ENCODE measurements at regions not wholly inside any gene's neighbourhood (a gene's known extent, or its start where the extent isn't known, plus 50 kb on each side); places are given as distances from the start of the nearest gene placed in this dataset.

DNA sequence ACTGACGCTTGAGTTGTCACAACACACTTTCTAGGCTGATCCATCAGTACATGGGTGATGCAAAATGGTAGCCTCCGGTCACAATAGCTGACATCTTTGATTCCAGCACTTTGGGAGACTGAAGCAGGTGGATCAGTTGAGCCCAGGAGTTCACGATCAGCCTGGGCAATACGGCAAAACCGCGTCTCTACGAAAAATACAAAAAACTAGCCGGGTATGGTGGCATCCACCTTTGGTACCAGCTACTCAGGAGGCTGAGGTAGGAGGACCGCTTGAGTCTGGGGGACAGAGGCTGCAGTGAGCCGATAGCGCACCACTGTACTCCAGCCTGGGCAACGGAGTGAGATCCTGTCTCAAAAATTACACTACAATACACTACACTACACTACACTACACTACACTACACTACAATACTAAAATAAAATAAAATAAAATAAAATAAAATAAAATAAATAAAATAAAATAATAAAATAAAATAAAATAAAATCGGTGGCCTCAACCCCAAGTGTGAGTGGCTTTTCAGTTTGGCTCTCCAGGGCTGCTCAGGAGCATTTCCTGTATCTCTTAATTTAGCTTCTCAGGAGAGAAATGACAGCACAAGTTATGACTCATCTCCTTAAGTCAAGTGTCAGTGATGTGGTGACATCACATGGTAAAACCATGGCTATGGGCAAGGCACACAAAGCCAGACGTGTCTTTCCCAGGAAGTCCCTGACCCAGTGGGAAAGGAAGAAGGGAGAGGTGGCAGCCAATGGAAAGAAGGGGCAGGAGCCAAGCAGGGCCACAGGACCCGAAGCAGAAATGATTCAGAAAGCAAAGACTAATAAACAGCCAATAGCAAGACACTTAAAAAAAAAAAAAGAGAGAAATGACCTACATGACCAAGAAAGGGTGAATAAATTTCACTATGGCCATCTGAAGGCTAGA lies 75.3 kb upstream of the TBC1D3K start (continued):
- TF ChIP-seq ZNF207 (IDR thresholded peaks at IDR 0.05; ENCODE audit: borderline replicate concordance) (no peak; the same call in 1 of the 2 replicates), ZZZ3 (IDR thresholded peaks at IDR 0.05; ENCODE audit: control insufficient read depth, insufficient read length, low read depth) (no peak), CHD1 (IDR thresholded peaks at IDR 0.05; ENCODE audit: low read depth, low read length) (no peak), NFIC (IDR thresholded peaks at IDR 0.05; ENCODE audit: low read depth, low read length) (peak; percentile 77; the same call in 1 of the 2 replicates), GATAD2B (conservative IDR thresholded peaks at IDR 0.05; ENCODE audit: low read depth) (no peak), POLR2AphosphoS5 (IDR thresholded peaks at IDR 0.05; ENCODE audit: low read length) (no peak), SMC3 (IDR thresholded peaks at IDR 0.05; ENCODE audit: borderline replicate concordance, low read length) (no peak), ZSCAN29 (IDR thresholded peaks at IDR 0.05) (no peak), SREBF1 (IDR thresholded peaks at IDR 0.05; ENCODE audit: low read length) (no peak), ZNF24 (IDR thresholded peaks at IDR 0.05) (no peak), KAT2A (conservative IDR thresholded peaks at IDR 0.05; ENCODE audit: control insufficient read depth, low read depth, low read length) (no peak), HDAC6 (IDR thresholded peaks at IDR 0.05; ENCODE audit: unreplicated experiment) (no peak), KDM1A (IDR thresholded peaks at IDR 0.05; ENCODE audit: borderline replicate concordance) (no peak), SUPT20H (IDR thresholded peaks at IDR 0.05; ENCODE audit: borderline replicate concordance, control insufficient read depth, low read depth, low read length) (no peak)
- TF ChIP-seq, protein P1, sequence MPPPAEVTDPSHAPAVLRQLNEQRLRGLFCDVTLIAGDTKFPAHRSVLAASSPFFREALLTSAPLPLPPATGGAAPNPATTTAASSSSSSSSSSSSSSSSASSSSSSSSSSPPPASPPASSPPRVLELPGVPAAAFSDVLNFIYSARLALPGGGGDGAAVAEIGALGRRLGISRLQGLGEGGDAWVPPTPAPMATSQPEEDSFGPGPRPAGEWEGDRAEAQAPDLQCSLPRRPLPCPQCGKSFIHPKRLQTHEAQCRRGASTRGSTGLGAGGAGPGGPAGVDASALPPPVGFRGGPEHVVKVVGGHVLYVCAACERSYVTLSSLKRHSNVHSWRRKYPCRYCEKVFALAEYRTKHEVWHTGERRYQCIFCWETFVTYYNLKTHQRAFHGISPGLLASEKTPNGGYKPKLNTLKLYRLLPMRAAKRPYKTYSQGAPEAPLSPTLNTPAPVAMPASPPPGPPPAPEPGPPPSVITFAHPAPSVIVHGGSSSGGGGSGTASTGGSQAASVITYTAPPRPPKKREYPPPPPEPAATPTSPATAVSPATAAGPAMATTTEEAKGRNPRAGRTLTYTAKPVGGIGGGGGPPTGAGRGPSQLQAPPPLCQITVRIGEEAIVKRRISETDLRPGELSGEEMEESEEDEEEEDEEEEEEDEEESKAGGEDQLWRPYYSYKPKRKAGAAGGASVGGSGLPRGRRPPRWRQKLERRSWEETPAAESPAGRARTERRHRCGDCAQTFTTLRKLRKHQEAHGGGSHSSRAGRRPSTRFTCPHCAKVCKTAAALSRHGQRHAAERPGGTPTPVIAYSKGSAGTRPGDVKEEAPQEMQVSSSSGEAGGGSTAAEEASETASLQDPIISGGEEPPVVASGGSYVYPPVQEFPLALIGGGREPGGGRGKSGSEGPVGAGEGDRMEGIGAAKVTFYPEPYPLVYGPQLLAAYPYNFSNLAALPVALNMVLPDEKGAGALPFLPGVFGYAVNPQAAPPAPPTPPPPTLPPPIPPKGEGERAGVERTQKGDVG (CRISPR knock-in tag; IDR thresholded peaks at IDR 0.05), result no peak
- TF ChIP-seq, protein P2, sequence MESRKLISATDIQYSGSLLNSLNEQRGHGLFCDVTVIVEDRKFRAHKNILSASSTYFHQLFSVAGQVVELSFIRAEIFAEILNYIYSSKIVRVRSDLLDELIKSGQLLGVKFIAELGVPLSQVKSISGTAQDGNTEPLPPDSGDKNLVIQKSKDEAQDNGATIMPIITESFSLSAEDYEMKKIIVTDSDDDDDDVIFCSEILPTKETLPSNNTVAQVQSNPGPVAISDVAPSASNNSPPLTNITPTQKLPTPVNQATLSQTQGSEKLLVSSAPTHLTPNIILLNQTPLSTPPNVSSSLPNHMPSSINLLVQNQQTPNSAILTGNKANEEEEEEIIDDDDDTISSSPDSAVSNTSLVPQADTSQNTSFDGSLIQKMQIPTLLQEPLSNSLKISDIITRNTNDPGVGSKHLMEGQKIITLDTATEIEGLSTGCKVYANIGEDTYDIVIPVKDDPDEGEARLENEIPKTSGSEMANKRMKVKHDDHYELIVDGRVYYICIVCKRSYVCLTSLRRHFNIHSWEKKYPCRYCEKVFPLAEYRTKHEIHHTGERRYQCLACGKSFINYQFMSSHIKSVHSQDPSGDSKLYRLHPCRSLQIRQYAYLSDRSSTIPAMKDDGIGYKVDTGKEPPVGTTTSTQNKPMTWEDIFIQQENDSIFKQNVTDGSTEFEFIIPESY (IDR thresholded peaks at IDR 0.05), result no peak
- TF ChIP-seq, protein P3, sequence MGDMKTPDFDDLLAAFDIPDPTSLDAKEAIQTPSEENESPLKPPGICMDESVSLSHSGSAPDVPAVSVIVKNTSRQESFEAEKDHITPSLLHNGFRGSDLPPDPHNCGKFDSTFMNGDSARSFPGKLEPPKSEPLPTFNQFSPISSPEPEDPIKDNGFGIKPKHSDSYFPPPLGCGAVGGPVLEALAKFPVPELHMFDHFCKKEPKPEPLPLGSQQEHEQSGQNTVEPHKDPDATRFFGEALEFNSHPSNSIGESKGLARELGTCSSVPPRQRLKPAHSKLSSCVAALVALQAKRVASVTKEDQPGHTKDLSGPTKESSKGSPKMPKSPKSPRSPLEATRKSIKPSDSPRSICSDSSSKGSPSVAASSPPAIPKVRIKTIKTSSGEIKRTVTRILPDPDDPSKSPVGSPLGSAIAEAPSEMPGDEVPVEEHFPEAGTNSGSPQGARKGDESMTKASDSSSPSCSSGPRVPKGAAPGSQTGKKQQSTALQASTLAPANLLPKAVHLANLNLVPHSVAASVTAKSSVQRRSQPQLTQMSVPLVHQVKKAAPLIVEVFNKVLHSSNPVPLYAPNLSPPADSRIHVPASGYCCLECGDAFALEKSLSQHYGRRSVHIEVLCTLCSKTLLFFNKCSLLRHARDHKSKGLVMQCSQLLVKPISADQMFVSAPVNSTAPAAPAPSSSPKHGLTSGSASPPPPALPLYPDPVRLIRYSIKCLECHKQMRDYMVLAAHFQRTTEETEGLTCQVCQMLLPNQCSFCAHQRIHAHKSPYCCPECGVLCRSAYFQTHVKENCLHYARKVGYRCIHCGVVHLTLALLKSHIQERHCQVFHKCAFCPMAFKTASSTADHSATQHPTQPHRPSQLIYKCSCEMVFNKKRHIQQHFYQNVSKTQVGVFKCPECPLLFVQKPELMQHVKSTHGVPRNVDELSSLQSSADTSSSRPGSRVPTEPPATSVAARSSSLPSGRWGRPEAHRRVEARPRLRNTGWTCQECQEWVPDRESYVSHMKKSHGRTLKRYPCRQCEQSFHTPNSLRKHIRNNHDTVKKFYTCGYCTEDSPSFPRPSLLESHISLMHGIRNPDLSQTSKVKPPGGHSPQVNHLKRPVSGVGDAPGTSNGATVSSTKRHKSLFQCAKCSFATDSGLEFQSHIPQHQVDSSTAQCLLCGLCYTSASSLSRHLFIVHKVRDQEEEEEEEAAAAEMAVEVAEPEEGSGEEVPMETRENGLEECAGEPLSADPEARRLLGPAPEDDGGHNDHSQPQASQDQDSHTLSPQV (IDR thresholded peaks at IDR 0.05), result no peak
- TF ChIP-seq, protein P4, sequence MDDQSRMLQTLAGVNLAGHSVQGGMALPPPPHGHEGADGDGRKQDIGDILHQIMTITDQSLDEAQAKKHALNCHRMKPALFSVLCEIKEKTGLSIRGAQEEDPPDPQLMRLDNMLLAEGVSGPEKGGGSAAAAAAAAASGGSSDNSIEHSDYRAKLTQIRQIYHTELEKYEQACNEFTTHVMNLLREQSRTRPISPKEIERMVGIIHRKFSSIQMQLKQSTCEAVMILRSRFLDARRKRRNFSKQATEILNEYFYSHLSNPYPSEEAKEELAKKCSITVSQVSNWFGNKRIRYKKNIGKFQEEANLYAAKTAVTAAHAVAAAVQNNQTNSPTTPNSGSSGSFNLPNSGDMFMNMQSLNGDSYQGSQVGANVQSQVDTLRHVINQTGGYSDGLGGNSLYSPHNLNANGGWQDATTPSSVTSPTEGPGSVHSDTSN (IDR thresholded peaks at IDR 0.05; ENCODE audit: insufficient replicate concordance, low read depth, low read length), result peak; percentile 12
- TF ChIP-seq, protein P5, sequence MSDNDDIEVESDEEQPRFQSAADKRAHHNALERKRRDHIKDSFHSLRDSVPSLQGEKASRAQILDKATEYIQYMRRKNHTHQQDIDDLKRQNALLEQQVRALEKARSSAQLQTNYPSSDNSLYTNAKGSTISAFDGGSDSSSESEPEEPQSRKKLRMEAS (IDR thresholded peaks at IDR 0.05; ENCODE audit: low read depth, low read length), result no peak

Data from GM12878 (cell line).